Ovary (tissue), 7 donors: ENCODE measurements at regions not wholly inside any gene's neighbourhood (a gene's known extent, or its start where the extent isn't known, plus 50 kb on each side); places are given as distances from the start of the nearest gene placed in this dataset.

Experiments used
- DNase-seq, 5 donors: peaks; one replicate each; pipeline ENCODE4 v3.0.0-alpha.2; 2019 to 2020
- H3K27ac ChIP-seq, 2 donors: fragments of 200-600 bp; one replicate each; pipeline versions ENCODE4 v1.5.1 to v1.8.0; 2019 to 2022
- H3K27me3 ChIP-seq: fragments of 200-600 bp; one replicate; pipeline ENCODE4 v1.8.0; 2022
- H3K36me3 ChIP-seq: fragments of 200-600 bp; sonication (generic); one replicate; pipeline ENCODE4 v1.5.1; 2019
- H3K4me1 ChIP-seq: one replicate; pipeline ENCODE4 v1.8.1; 2013; ENCODE audit warnings: mild to moderate bottlenecking, moderate library complexity; ENCODE audit not compliant: insufficient read depth
- H3K4me3 ChIP-seq: fragments of 200-600 bp; sonication (generic); one replicate; pipeline ENCODE4 v1.5.1; 2017
- H3K9me3 ChIP-seq, 2 donors: fragments of 200-600 bp in 1 of 2; sonication (generic) in 1 of 2; one replicate each; pipeline versions ENCODE4 v1.5.1 to v1.8.1; 2013 to 2019; ENCODE audit warnings: mild to moderate bottlenecking in 1 of 2, moderate library complexity in 1 of 2
- CTCF ChIP-seq, 3 donors: fragments of 450-650 bp in 2 of 3; fragments of 200-600 bp in 1 of 3; IDR thresholded peaks; one replicate each; pipeline versions ENCODE4 v1.5.1 to v1.8.0; 2016 to 2022; ENCODE audit warnings: antibody characterized with exemption in 3 of 3, mild to moderate bottlenecking in 1 of 3
- EP300 ChIP-seq: sonication (generic); formaldehyde crosslinking; IDR thresholded peaks from one replicate; pipeline ENCODE4 v1.6.1; 2017; ENCODE audit warnings: antibody characterized with exemption
- POLR2A ChIP-seq: fragments of 450-650 bp; IDR thresholded peaks from one replicate; pipeline ENCODE4 v1.6.1; 2017; ENCODE audit warnings: antibody characterized with exemption, mild to moderate bottlenecking, moderate library complexity
- WGBS, 3 donors: extraction: QIAGEN DNeasy Blood & Tissue Kit in 1 of 3; methylation state at CpG; one replicate each; pipeline versions ENCODE4 v1.1.5 to v1.1.7; 2013 to 2017; 5-methylcytosine and 5-hydroxymethylcytosine counted together
- intact Hi-C, 4 donors: fragments of 100-400 bp; cut with DNase I; formaldehyde crosslinking; loops; one replicate each; pipeline versions ENCODE4 v1.11.0 to v1.15.1; 2022 to 2023
- donor health status: DM: no; HTN: no; CAD: no; lungs with moderate emphysema.
- donor health status: DM: no; HTN: no; CAD: no.
- donor health status: Bipolar disorder and iron deficiency.
- donor health status: DM: no; HTN: no; CAD: no.
- donor health status: DM: yes; HTN: yes; CAD: no.

GRCh38 chr12:73308079-73308478, 1035.9 kb downstream of the TRHDE start:
- intact Hi-C loops = no loop called here
- no peak overlapping the region for H3K4me3 ChIP-seq
- WGBS, 3 donors = 15 to 39% (median 39%) methylated on average over 1 of the region's 1 CpG

GRCh38 chr12:73308747-73309146, 1036.6 kb downstream of the TRHDE start:
- TF ChIP-seq CTCF (IDR thresholded peaks at IDR 0.05) (no peak), EP300 (no peak), POLR2A (no peak)
- no peaks in the 10 kb centered on the region for H3K36me3 ChIP-seq
- no peaks in the 10 kb centered on the region for H3K9me3 ChIP-seq
- H3K4me1 ChIP-seq = no peaks in the 10 kb centered on the region
- no peak overlapping the region for H3K4me3 ChIP-seq
- no peaks in the 10 kb centered on the region for H3K27me3 ChIP-seq
- intact Hi-C loops = no loop called here
- 50 to 67% (median 57%) methylated on average over 1 of the region's 1 CpG for WGBS, 3 donors
- no peak for DNase-seq
- H3K27ac ChIP-seq = no peak overlapping the region

More at GRCh38 chr12:73308079-73308478, 1035.9 kb downstream of the TRHDE start:
- TF ChIP-seq CTCF (IDR thresholded peaks at IDR 0.05) = no peak
- no peak for TF ChIP-seq POLR2A
- no peak for TF ChIP-seq EP300
- H3K27me3 ChIP-seq = no peaks in the 10 kb centered on the region
- H3K9me3 ChIP-seq = no peaks in the 10 kb centered on the region
- H3K4me1 ChIP-seq = no peaks in the 10 kb centered on the region
- no peaks in the 10 kb centered on the region for H3K36me3 ChIP-seq
- no peak overlapping the region for H3K27ac ChIP-seq
- no peak for DNase-seq

- no peaks in the 10 kb centered on the region for H3K27me3 ChIP-seq
- no peak overlapping the region for H3K4me3 ChIP-seq
- TF ChIP-seq EP300 (no peak), POLR2A (no peak), CTCF (IDR thresholded peaks at IDR 0.05) (no peak)
- no peak overlapping the region for H3K27ac ChIP-seq
- DNase-seq = no peak
- H3K4me1 ChIP-seq = no peaks in the 10 kb centered on the region
- no peaks in the 10 kb centered on the region for H3K9me3 ChIP-seq
- intact Hi-C loops = no loop called here
- 93 to 95% (median 93%) methylated on average over 1 of the region's 1 CpG for WGBS, 3 donors
- no peaks in the 10 kb centered on the region for H3K36me3 ChIP-seq
Measured at GRCh38 chr12:73321319-73321718, 1049.1 kb downstream of the TRHDE start.

- TF ChIP-seq CTCF (IDR thresholded peaks at IDR 0.05) (no peak), EP300 (no peak), POLR2A (no peak)
- Histone ChIP-seq H3K4me3 (no peak overlapping the region), H3K27me3 (no peaks in the 10 kb centered on the region), H3K36me3 (no peaks in the 10 kb centered on the region), H3K4me1 (no peaks in the 10 kb centered on the region), H3K27ac (no peak overlapping the region), H3K9me3 (no peaks in the 10 kb centered on the region)
- no peak for DNase-seq
- intact Hi-C loops = no loop called here
- WGBS, 3 donors = 83 to 94% (median 91%) methylated on average over 4 of the region's 4 CpGs
Measured at GRCh38 chr12:73321776-73322175, 1049.6 kb downstream of the TRHDE start.
